Fibroblast of the aortic adventitia (primary cell): ENCODE measurements at regions not wholly inside any gene's neighbourhood (a gene's known extent, or its start where the extent isn't known, plus 50 kb on each side); places are given as distances from the start of the nearest gene placed in this dataset.

Source experiments
- DNase-seq: peaks from one replicate; pipeline ENCODE4 v3.0.0-alpha.2; 2010; ENCODE audit warnings: low read depth
- H3K4me3 ChIP-seq: 2 replicates; pipeline ENCODE4 v1.5.1; 2011; ENCODE audit warnings: low read depth, mild to moderate bottlenecking, control low read depth, low read length, moderate library complexity
- TF ChIP-seq, protein P1 (sequence below): IDR thresholded peaks from 2 replicates; pipeline ENCODE4 v1.5.1; 2011; ENCODE audit warnings: mild to moderate bottlenecking, low read length, control low read depth, inconsistent platforms; ENCODE audit not compliant: insufficient read depth

DNA sequence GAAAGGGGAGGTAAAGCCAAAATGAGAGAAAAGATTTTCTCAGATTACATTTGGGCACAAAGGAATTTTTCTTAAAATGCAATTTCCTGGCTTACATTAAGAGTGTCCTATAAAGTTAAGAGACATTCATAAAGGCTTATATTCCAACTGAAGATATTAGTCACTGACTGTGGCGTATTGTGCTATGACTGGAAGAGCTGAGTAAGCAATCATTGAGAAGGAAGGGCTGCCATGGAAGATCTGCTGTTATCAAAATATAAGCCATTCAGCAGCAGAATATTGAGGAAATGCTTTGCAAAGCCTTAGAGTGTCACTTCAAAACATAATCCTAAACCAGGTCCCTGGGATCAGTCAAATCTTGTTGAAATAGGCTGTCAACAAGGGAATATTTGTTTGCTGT lies 593.9 kb downstream of the TUSC7 start:
- H3K4me3 ChIP-seq: no peak overlapping the region
- no peak for DNase-seq
- TF ChIP-seq, protein P1, sequence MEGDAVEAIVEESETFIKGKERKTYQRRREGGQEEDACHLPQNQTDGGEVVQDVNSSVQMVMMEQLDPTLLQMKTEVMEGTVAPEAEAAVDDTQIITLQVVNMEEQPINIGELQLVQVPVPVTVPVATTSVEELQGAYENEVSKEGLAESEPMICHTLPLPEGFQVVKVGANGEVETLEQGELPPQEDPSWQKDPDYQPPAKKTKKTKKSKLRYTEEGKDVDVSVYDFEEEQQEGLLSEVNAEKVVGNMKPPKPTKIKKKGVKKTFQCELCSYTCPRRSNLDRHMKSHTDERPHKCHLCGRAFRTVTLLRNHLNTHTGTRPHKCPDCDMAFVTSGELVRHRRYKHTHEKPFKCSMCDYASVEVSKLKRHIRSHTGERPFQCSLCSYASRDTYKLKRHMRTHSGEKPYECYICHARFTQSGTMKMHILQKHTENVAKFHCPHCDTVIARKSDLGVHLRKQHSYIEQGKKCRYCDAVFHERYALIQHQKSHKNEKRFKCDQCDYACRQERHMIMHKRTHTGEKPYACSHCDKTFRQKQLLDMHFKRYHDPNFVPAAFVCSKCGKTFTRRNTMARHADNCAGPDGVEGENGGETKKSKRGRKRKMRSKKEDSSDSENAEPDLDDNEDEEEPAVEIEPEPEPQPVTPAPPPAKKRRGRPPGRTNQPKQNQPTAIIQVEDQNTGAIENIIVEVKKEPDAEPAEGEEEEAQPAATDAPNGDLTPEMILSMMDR: no peak

DNA sequence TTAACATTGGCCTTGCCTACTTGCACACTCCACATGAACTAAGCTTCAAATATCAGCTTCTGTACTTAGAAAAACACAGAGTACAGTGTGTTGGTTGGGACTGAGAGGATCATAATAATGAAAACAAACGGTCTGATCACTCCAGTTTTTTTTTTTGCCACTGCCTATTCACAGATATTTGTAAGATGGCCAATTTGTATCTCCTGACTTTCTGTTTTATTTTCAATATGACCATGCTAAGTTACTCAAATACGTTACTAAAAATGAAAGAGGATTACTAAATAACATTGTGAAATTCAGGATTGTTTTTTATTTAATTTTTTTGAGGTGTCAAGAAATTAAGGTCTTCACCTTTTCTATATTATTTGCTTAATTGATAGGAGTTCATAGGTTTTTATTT lies 595.1 kb downstream of the TUSC7 start:
- H3K4me3 ChIP-seq: no peak overlapping the region
- TF ChIP-seq, protein P1: no peak
- no peak for DNase-seq

DNA sequence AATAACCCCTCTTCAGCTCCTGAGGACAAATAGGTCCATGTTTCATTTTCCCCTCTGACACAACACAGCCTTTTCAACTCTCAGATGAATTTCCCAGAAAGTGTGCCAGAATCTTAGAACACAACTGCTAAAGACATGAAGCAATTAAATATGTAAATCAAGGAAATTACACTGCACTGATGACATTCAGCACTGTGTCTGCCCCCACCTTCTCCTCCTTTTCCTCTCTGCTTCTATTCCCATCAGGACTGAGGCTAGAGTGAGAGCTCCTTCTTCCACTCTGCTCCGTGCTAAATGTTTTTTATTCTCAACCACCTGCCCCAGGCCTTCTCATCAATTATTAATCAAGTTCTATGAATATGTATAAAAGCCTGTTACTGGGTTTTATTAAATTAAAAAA lies 596.1 kb downstream of the TUSC7 start:
- no peak for DNase-seq
- no peak overlapping the region for H3K4me3 ChIP-seq
- TF ChIP-seq, protein P1: no peak

DNA sequence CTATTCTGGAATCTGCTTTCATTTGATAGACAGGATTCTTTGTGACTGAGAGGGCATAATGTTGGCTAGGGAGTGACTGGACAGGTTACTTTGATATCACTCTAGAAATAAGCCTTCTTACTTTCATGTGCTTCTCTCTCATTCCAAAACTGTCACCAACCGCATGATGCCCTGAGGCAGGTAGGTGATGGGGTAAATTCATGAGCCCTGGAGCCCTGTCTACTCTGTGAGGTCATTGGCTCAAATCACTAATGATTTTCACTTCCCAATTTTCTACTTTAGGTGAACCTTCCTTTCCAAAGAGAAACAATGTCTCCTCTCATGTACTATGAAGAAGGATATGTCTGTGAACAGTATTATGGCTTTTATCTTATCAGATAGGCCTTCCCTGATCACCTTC lies 596.7 kb downstream of the TUSC7 start:
- no peak overlapping the region for H3K4me3 ChIP-seq
- TF ChIP-seq, protein P1: no peak
- no peak for DNase-seq

DNA sequence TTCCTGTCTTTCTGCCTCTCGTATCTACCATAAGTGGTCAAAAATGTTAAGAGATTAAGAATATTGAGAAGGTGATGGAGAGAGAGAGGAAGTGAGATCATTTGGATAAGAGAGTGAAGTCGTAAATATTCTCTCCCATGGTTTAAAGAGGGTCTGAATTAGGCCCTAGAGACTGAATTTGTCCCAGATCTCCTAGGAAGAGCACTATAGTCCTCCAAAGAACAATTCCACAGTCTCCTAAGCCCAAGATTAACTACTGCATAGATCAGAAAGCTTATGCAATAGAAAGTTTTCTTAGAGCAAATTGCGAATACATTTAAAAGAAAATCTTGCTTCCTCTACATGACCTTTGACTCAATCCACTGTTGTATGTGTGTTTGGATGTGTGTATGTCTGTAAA lies 598.8 kb downstream of the TUSC7 start:
- TF ChIP-seq, protein P1: no peak
- no peak overlapping the region for H3K4me3 ChIP-seq
- DNase-seq: no peak

DNA sequence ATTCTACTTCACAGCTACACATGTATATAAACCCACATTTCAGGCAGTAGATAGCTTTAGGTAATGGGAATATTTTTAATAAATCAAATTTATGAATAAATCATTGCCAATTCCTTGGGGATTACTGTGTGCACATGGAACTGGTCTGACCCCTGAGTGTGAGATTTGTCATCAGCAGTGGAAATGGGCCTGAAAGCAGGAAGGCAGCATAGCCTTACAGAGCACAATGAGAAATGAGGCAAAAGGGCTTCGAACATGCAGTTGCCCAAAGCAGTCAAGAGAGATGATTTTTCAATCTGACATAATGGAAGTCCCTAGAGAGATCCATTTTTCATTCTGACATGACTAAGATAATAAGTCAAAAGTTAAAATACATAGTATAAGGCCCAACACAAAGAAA lies 599.2 kb downstream of the TUSC7 start:
- TF ChIP-seq, protein P1: no peak
- no peak for DNase-seq
- no peak overlapping the region for H3K4me3 ChIP-seq

DNA sequence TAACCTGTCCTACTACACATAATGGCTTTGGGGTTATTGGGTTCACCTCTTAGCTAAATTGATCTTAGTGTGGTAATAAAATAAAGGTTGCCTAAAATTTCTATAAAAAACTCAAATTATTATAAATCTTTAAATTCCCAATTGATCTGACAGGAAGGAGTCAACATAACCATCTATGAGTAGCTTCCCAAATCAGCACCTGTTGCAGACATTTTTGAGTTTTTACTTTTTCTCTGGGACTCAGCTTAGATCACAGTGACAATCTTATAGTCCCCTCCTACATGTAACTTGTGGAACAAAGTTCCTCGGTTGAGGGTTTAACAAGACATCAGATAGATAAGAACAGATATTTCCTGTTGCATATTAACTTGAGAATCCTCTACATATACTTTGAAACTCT lies 601.0 kb downstream of the TUSC7 start:
- no peak for DNase-seq
- H3K4me3 ChIP-seq: no peak overlapping the region

More for the DNA sequence above, 601.0 kb downstream of the TUSC7 start:
- TF ChIP-seq, protein P1: no peak
